OCI-LY7 (cell line): ENCODE measurements at regions not wholly inside any gene's neighbourhood (a gene's known extent, or its start where the extent isn't known, plus 50 kb on each side); places are given as distances from the start of the nearest gene placed in this dataset.

ENCODE experiments used
- BruUV-seq: library from RNA; stranded (reverse); fragments of 400-500 nt; replicated peaks from 2 replicates; lab custom pipeline; 2021; lab: Mats Ljungman, UMichigan
- CTCF ChIA-PET: fragments of 300-600 bp; sonication (Branson Sonifier 250); formaldehyde crosslinking; loops from one replicate; lab custom pipeline; 2022; ENCODE audit warnings: antibody characterized with exemption; ENCODE audit not compliant: unreplicated experiment; lab: Charles Lee
- POLR2A ChIA-PET: fragments of 300-600 bp; sonication (Branson Sonifier 250); formaldehyde crosslinking; loops from one replicate; lab custom pipeline; 2022; ENCODE audit warnings: antibody characterized with exemption; lab: Charles Lee
- DNase-seq: peaks from one replicate; pipeline ENCODE4 v3.0.0-alpha.2; 2015; ENCODE audit warnings: low spot score
- H2AFZ ChIP-seq: fragments of 200-600 bp; sonication (generic), shearing (Covaris generic); 2 replicates; pipeline ENCODE4 v1.6.1; 2014; ENCODE audit warnings: mild to moderate bottlenecking, antibody characterized with exemption, low read length, moderate library complexity
- H3K27ac ChIP-seq: fragments of 200-600 bp; sonication (generic); 2 replicates; pipeline ENCODE4 v1.5.1; 2014; ENCODE audit warnings: mixed run types, low read depth, mild to moderate bottlenecking, moderate library complexity, low read length, inconsistent platforms; ENCODE audit not compliant: poor library complexity, severe bottlenecking
- H3K36me3 ChIP-seq: fragments of 200-600 bp; sonication (generic); 2 replicates; pipeline ENCODE4 v1.6.1; 2014; ENCODE audit warnings: mild to moderate bottlenecking, antibody characterized with exemption, low read length, moderate library complexity, mixed read lengths; ENCODE audit not compliant: insufficient read depth
- H3K4me1 ChIP-seq: fragments of 200-600 bp; sonication (generic); 2 replicates; pipeline ENCODE4 v1.5.1; 2014; ENCODE audit warnings: mild to moderate bottlenecking, low read length; ENCODE audit not compliant: insufficient read depth, poor library complexity, severe bottlenecking
- H3K4me2 ChIP-seq: fragments of 200-600 bp; sonication (generic); 2 replicates; pipeline ENCODE4 v1.6.1; 2014; ENCODE audit warnings: mild to moderate bottlenecking, low read length
- H3K4me3 ChIP-seq: fragments of 200-600 bp; sonication (generic); 2 replicates; pipeline ENCODE4 v1.5.1; 2014; ENCODE audit warnings: mild to moderate bottlenecking, low read depth, low read length; ENCODE audit not compliant: poor library complexity, severe bottlenecking
- H3K79me2 ChIP-seq: fragments of 200-600 bp; sonication (generic); 2 replicates; pipeline ENCODE4 v1.6.1; 2016; ENCODE audit warnings: low read depth, mild to moderate bottlenecking, low read length, moderate library complexity, mixed read lengths; ENCODE audit not compliant: insufficient read depth
- H3K9me2 ChIP-seq: fragments of 200-600 bp; sonication (generic); 2 replicates; pipeline ENCODE4 v1.6.1; 2016; ENCODE audit warnings: mild to moderate bottlenecking, low read length, mixed read lengths; ENCODE audit not compliant: insufficient read depth
- H3K9me3 ChIP-seq: fragments of 200-600 bp; sonication (generic); 2 replicates; pipeline ENCODE4 v1.6.1; 2014; ENCODE audit warnings: mild to moderate bottlenecking, mixed run types, low read length, mixed read lengths
- H4K20me1 ChIP-seq: fragments of 200-600 bp; sonication (generic); 2 replicates; pipeline ENCODE4 v1.6.1; 2014; ENCODE audit warnings: mild to moderate bottlenecking, antibody characterized with exemption, low read length, moderate library complexity, mixed read lengths; ENCODE audit not compliant: insufficient read depth
- EZH2phosphoT487 ChIP-seq: fragments of 200-600 bp; sonication (generic); IDR thresholded peaks from 2 replicates; pipeline ENCODE4 v1.6.1; 2018; ENCODE audit warnings: low read depth, borderline replicate concordance, mild to moderate bottlenecking, mixed run types, antibody characterized with exemption, low read length, moderate library complexity, mixed read lengths
- intact Hi-C: fragments of 100-400 bp; cut with micrococcal nuclease; formaldehyde crosslinking; loops from one replicate; pipeline ENCODE4 v1.10.0; 2022; ENCODE audit not compliant: unreplicated experiment
- TF ChIP-seq, protein P1 (sequence below): fragments of 200-600 bp; sonication (generic); conservative IDR thresholded peaks from 2 replicates; pipeline ENCODE4 v1.5.1; 2014; ENCODE audit warnings: mild to moderate bottlenecking, antibody characterized with exemption, low read length, moderate library complexity, mixed read lengths

DNA sequence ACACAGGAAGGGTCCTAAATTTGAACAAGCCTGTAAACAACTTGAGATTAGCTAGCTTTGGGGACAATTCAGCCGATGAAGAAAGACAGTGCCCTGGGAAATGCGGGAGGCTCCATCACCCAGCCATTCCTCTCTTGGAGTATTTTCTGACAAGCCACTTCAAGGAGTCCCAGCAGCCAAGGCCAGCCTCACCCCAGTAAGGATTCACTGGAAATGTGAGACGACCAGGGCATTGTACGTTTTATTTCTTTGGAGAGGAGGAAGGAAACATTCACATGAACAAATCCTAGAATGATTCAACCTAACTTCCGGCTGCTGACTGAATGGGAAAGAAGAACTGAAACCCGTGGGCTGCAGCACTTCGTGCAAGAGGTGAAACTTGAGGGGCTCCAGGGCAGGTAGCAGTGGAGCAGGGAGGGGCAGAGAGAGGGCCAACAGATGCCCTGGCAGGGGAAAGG lies 116.4 kb upstream of the ARHGEF3 start:
- Histone ChIP-seq H3K79me2 (peaks cover 26% of the 10 kb centered on the region), H4K20me1 (no peaks in the 10 kb centered on the region), H3K4me2 (peak overlapping the region; percentile 99), H3K4me3 (peak overlapping the region; percentile 73), H3K9me2 (no peaks in the 10 kb centered on the region), H3K4me1 (peaks cover 87% of the 10 kb centered on the region), H2AFZ (no peak overlapping the region), H3K27ac (peak overlapping the region; percentile 97), H3K36me3 (no peaks in the 10 kb centered on the region), H3K9me3 (no peaks in the 10 kb centered on the region)
- no TSS peak for BruUV-seq
- CTCF ChIA-PET: interaction anchor here (1.1 kb wide), 1 partner anchor 96 kb away, joined by 3 read pairs; no protein-coding TSS in a partner anchor
- POLR2A ChIA-PET: interaction anchor here (0.5 to 4.7 kb wide), 8 partner anchors 12 to 194 kb away, joined by 3 to 45 read pairs (median 4); no protein-coding TSS in a partner anchor
- DNase-seq: peak; percentile 88
- TF ChIP-seq EZH2phosphoT487: no peak
- TF ChIP-seq, protein P1, sequence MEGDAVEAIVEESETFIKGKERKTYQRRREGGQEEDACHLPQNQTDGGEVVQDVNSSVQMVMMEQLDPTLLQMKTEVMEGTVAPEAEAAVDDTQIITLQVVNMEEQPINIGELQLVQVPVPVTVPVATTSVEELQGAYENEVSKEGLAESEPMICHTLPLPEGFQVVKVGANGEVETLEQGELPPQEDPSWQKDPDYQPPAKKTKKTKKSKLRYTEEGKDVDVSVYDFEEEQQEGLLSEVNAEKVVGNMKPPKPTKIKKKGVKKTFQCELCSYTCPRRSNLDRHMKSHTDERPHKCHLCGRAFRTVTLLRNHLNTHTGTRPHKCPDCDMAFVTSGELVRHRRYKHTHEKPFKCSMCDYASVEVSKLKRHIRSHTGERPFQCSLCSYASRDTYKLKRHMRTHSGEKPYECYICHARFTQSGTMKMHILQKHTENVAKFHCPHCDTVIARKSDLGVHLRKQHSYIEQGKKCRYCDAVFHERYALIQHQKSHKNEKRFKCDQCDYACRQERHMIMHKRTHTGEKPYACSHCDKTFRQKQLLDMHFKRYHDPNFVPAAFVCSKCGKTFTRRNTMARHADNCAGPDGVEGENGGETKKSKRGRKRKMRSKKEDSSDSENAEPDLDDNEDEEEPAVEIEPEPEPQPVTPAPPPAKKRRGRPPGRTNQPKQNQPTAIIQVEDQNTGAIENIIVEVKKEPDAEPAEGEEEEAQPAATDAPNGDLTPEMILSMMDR: no peak
- intact Hi-C loops: loop anchor here (1.0 to 5.0 kb wide), 5 partner anchors 47 to 235 kb away; partner anchors contain the start of genes ARHGEF3 and TASOR

DNA sequence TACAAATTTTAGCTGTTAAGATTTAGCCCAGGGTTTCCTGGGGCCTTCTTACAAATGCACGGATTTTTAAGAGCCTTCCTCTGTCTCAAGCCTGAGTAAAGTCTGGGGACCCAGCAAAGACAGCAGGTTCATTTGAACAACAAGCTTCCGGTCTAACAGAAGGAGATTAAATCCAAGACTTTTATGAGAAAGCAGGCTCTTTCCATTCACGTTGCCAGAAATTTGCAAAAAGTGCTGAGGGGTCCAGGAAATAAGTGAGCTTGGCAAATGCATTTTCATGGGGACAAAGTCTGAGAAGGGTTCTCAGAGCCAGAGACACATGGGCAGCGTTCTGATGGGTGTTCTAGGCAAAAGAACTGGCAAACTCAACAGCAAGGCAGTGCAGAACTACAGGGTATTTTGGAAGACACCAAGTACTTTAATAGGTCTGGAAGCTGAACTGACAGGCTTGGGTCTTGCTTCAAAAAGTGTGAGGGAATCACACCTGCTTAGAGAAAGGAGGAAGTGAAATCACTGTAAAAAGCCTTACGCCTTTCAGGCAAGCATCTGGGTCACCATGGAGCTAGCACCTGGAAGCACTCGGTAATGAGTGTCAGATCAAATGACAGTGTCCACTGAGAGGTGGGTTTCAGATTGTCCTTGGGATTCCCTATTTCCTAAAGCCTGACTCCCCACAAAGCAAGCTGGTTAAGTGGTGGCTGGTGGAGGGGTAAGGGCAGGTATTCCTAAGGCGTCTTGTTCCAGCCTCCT lies 115.8 kb upstream of the ARHGEF3 start:
- Histone ChIP-seq H2AFZ (peak overlapping the region; percentile 38; the same call in 1 of the 2 replicates), H3K4me3 (peak overlapping the region; percentile 73), H4K20me1 (no peaks in the 10 kb centered on the region), H3K27ac (peak overlapping the region; percentile 97), H3K9me2 (no peaks in the 10 kb centered on the region), H3K36me3 (no peaks in the 10 kb centered on the region), H3K4me1 (peaks cover 81% of the 10 kb centered on the region), H3K79me2 (peaks cover 32% of the 10 kb centered on the region), H3K4me2 (peak overlapping the region; percentile 99), H3K9me3 (no peaks in the 10 kb centered on the region)
- ChIA-PET POLR2A (interaction anchor here (0.5 to 4.7 kb wide), 14 partner anchors 11 to 193 kb away, joined by 3 to 45 read pairs (median 4); no protein-coding TSS in a partner anchor), CTCF (interaction anchor here (1.1 kb wide), 1 partner anchor 97 kb away, joined by 3 read pairs; no protein-coding TSS in a partner anchor)
- BruUV-seq: no TSS peak
- intact Hi-C loops: loop anchor here (1.0 to 5.0 kb wide), 8 partner anchors 48 to 235 kb away; partner anchors contain the start of genes ARHGEF3 and TASOR
- TF ChIP-seq EZH2phosphoT487: no peak
- TF ChIP-seq, protein P1: no peak
- peak; percentile 95 for DNase-seq
